GM23248 (cell line): ENCODE measurements at regions not wholly inside any gene's neighbourhood (a gene's known extent, or its start where the extent isn't known, plus 50 kb on each side); places are given as distances from the start of the nearest gene placed in this dataset.

ENCODE experiments used
- DNase-seq: peaks from one replicate; pipeline ENCODE4 v3.0.0-alpha.2; 2015
- H2AFZ ChIP-seq: fragments of 200-600 bp; sonication (generic); 2 replicates; pipeline ENCODE4 v1.6.1; 2016; ENCODE audit warnings: antibody characterized with exemption
- H3F3A ChIP-seq: fragments of 200-600 bp; sonication (generic); 2 replicates; pipeline ENCODE4 v1.6.1; 2016; ENCODE audit warnings: mild to moderate bottlenecking, antibody characterized with exemption, mixed run types; ENCODE audit not compliant: insufficient read depth
- H3K27ac ChIP-seq: fragments of 200-600 bp; sonication (generic); 2 replicates; pipeline ENCODE4 v1.5.1; 2016; ENCODE audit warnings: mild to moderate bottlenecking
- H3K27me3 ChIP-seq: fragments of 200-600 bp; sonication (generic); replicated peaks from 2 replicates; pipeline ENCODE4 v1.6.1; 2016; ENCODE audit warnings: mild to moderate bottlenecking; ENCODE audit not compliant: insufficient read depth
- H3K36me3 ChIP-seq: fragments of 200-600 bp; sonication (generic); 2 replicates; pipeline ENCODE4 v1.6.1; 2016; ENCODE audit warnings: low read depth, mild to moderate bottlenecking
- H3K4me1 ChIP-seq: fragments of 200-600 bp; sonication (generic); 2 replicates; pipeline ENCODE4 v1.6.1; 2016; ENCODE audit warnings: mild to moderate bottlenecking; ENCODE audit not compliant: insufficient read depth
- H3K4me2 ChIP-seq: fragments of 200-600 bp; sonication (generic); one replicate; pipeline ENCODE4 v1.6.1; 2016; ENCODE audit warnings: mild to moderate bottlenecking; ENCODE audit not compliant: unreplicated experiment
- H3K4me3 ChIP-seq: fragments of 200-600 bp; sonication (generic); 2 replicates; pipeline ENCODE4 v1.5.1; 2016; ENCODE audit warnings: mild to moderate bottlenecking
- H3K79me2 ChIP-seq: fragments of 200-600 bp; sonication (generic); 2 replicates; pipeline ENCODE4 v1.6.1; 2016; ENCODE audit warnings: mild to moderate bottlenecking; ENCODE audit not compliant: insufficient read depth
- H3K9ac ChIP-seq: fragments of 200-600 bp; sonication (generic); 2 replicates; pipeline ENCODE4 v1.6.1; 2016; ENCODE audit warnings: mild to moderate bottlenecking
- H3K9me2 ChIP-seq: fragments of 200-600 bp; sonication (generic); 2 replicates; pipeline ENCODE4 v1.6.1; 2016; ENCODE audit warnings: mixed run types, mild to moderate bottlenecking, moderate library complexity; ENCODE audit not compliant: insufficient read depth
- H3K9me3 ChIP-seq: fragments of 200-600 bp; sonication (generic); one replicate; pipeline ENCODE4 v1.6.1; 2017; ENCODE audit warnings: low read depth
- H4K20me1 ChIP-seq: fragments of 200-600 bp; sonication (generic); 2 replicates; pipeline ENCODE4 v1.6.0; 2016; ENCODE audit not compliant: insufficient read depth
- EZH2 ChIP-seq: fragments of 200-600 bp; sonication (generic); IDR thresholded peaks from 2 replicates; pipeline ENCODE4 v1.6.1; 2018; ENCODE audit warnings: antibody characterized with exemption, mild to moderate bottlenecking; ENCODE audit not compliant: insufficient read depth, poor library complexity, severe bottlenecking
- EZH2phosphoT487 ChIP-seq: fragments of 200-600 bp; sonication (generic); IDR thresholded peaks from 2 replicates; pipeline ENCODE4 v1.6.1; 2018; ENCODE audit warnings: antibody characterized with exemption, moderate library complexity, mild to moderate bottlenecking, low read depth; ENCODE audit not compliant: insufficient read depth
- WGBS, 2 experiments: methylation state at CpG; one replicate each; pipeline ENCODE4 v1.1.6; 2015 to 2017; ENCODE audit warnings: low lambda C conversion rate in 2 of 2, low coverage in 1 of 2; ENCODE audit errors: missing lambda C conversion rate in 2 of 2; 5-methylcytosine and 5-hydroxymethylcytosine counted together
- in situ Hi-C: fragments of 300-500 bp; cut with MboI; formaldehyde crosslinking; loops from 2 replicates; pipeline ENCODE4 v1.15.0; 2020

DNA sequence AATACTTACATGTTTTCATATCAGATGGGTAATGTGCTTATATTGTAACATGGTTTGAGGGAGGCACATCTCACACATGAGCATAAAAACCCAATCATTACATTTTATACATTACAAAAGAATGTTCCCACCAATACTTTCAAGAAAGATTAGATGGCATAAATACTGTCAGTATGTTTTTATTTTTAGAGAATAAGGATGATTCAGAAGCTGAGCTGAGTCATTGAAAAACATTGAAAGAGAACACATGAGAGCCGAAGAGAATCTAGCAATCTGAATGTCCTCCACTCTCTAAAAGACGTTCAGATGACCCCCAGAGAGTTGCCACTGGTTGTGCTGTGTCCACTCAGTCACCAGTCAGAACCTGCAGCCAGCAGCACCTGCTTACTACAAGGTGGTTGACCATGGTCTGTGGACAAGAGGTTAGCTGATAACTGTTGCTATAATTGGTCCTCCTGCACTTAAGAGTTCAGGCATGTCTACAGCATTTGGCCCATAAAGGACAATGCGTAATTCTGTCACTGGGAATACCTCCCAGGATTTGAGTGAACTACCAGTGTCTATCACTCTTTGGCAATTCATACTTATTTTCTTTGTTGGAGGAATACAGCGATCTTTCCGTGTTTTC is 382.2 kb upstream of the IGFBP7 start:
- H3K36me3 ChIP-seq, result no peaks in the 10 kb centered on the region
- H3K9me3 ChIP-seq, result no peaks in the 10 kb centered on the region
- H3K9ac ChIP-seq, result no peak overlapping the region
- no peaks in the 10 kb centered on the region for H3K4me1 ChIP-seq
- no peak for TF ChIP-seq EZH2
- TF ChIP-seq EZH2phosphoT487, result no peak
- WGBS, 2 experiments, result 39 to 40% methylated on average over 5 of the region's 5 CpGs
- H2AFZ ChIP-seq, result no peak overlapping the region
- H4K20me1 ChIP-seq, result no peaks in the 10 kb centered on the region
- H3K27ac ChIP-seq, result no peak overlapping the region
- H3K4me3 ChIP-seq, result no peak overlapping the region
- peak; percentile 3 for DNase-seq
- no peaks in the 10 kb centered on the region for H3F3A ChIP-seq
- no peaks in the 10 kb centered on the region for H3K27me3 ChIP-seq
- no peaks in the 10 kb centered on the region for H3K9me2 ChIP-seq
- H3K79me2 ChIP-seq, result no peaks in the 10 kb centered on the region
- no peak overlapping the region for H3K4me2 ChIP-seq
- in situ Hi-C loops, result no loop called here

GRCh38 chr4:57491388-57491787 is 381.2 kb upstream of the IGFBP7 start:
- no peaks in the 10 kb centered on the region for H4K20me1 ChIP-seq
- no peak overlapping the region for H3K4me3 ChIP-seq
- H3K4me2 ChIP-seq, result no peak overlapping the region
- no peak overlapping the region for H3K27ac ChIP-seq
- no peaks in the 10 kb centered on the region for H3K36me3 ChIP-seq
- H3K9ac ChIP-seq, result no peak overlapping the region
- H3K27me3 ChIP-seq, result no peaks in the 10 kb centered on the region
- no peak for TF ChIP-seq EZH2phosphoT487
- TF ChIP-seq EZH2, result no peak
- H3K4me1 ChIP-seq, result no peaks in the 10 kb centered on the region
- no peaks in the 10 kb centered on the region for H3K9me2 ChIP-seq
- no peak for DNase-seq
- no peaks in the 10 kb centered on the region for H3F3A ChIP-seq
- in situ Hi-C loops, result no loop called here
- WGBS, 2 experiments, result 22 to 27% methylated on average over 3 of the region's 3 CpGs
- no peaks in the 10 kb centered on the region for H3K79me2 ChIP-seq
- no peaks in the 10 kb centered on the region for H3K9me3 ChIP-seq
- no peak overlapping the region for H2AFZ ChIP-seq

GRCh38 chr4:57490520-57491255 is 380.5 kb upstream of the IGFBP7 start:
- Histone ChIP-seq H3K9me3 (no peaks in the 10 kb centered on the region), H3K27me3 (no peaks in the 10 kb centered on the region), H3K4me1 (no peaks in the 10 kb centered on the region), H3K36me3 (no peaks in the 10 kb centered on the region), H3K27ac (no peak overlapping the region), H3K79me2 (no peaks in the 10 kb centered on the region), H2AFZ (no peak overlapping the region), H4K20me1 (no peaks in the 10 kb centered on the region), H3K9ac (no peak overlapping the region), H3K4me3 (no peak overlapping the region), H3K9me2 (no peaks in the 10 kb centered on the region), H3K4me2 (no peak overlapping the region), H3F3A (no peaks in the 10 kb centered on the region)
- in situ Hi-C loops, result no loop called here
- WGBS, 2 experiments, result 20 to 27% methylated on average over 4 of the region's 4 CpGs
- TF ChIP-seq EZH2, result no peak
- no peak for TF ChIP-seq EZH2phosphoT487
- no peak for DNase-seq

DNA sequence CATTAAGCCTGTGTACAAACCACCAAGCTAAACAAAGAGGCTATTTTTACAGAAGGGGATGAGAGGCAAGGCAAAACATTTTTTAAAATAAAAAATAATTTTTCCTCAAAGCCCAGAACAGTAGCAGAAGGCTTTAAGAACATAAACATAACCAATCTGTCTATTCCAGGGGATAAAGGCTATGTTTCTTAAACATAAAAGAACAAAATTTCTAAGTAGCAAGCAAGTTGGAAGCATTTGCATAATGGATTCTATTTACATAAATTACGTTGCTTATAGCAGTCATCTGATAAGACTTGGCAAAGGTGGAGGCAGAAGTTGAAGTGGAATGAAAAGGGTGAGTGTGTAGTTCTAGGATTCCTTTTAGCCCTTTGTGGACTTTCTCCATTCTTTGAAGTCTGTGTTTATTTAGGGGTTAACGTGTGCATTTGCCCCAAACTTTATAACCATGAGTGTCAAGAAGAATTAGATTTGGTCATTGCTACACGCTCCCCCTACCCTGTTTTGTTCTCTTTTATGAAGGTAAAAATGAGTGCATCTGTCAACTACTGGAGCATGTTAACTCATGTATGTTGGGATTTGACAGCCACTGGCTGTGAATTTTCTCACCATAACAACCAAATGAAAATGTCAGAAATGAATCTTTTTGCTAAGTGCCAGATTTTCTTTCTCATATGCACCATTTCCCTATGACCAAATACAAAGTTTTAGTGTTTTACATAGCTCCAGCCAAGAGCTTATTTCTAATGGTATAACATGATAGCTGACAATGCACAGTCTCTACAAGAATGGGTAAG is 378.4 kb upstream of the IGFBP7 start:
- Histone ChIP-seq H3K27ac (no peak overlapping the region), H3K27me3 (no peaks in the 10 kb centered on the region), H3K9me3 (no peaks in the 10 kb centered on the region), H3K36me3 (no peaks in the 10 kb centered on the region), H3K79me2 (no peaks in the 10 kb centered on the region), H3K9me2 (no peaks in the 10 kb centered on the region), H3K4me1 (no peaks in the 10 kb centered on the region), H3F3A (no peaks in the 10 kb centered on the region), H3K4me2 (no peak overlapping the region), H4K20me1 (no peaks in the 10 kb centered on the region), H3K9ac (no peak overlapping the region), H2AFZ (no peak overlapping the region), H3K4me3 (no peak overlapping the region)
- no peak for DNase-seq
- TF ChIP-seq EZH2phosphoT487, result no peak
- TF ChIP-seq EZH2, result no peak
- 17 to 22% methylated on average over 3 of the region's 3 CpGs for WGBS, 2 experiments
- in situ Hi-C loops, result no loop called here
